ENCODE measurements at regions not wholly inside any gene's neighbourhood (a gene's known extent, or its start where the extent isn't known, plus 50 kb on each side); places are given as distances from the start of the nearest gene placed in this dataset.
A peak's percentile ranks its signal among the peaks of the same experiment; 100 is the strongest.

- DNase-seq (ENCODE audit: low read depth in 4 of 4, low spot score in 2 of 4): peak in 2 of 4 donors; percentile 25 to 46
Measured at GRCh38 chr14:85996551-85996950, 466.6 kb downstream of the FLRT2 start.

GRCh38 chr14:85991156-85991555, 461.2 kb downstream of the FLRT2 start:
- no peak for DNase-seq (ENCODE audit: low read depth in 4 of 4, low spot score in 2 of 4)

GRCh38 chr14:85987907-85988306, 458.0 kb downstream of the FLRT2 start:
- no peak for DNase-seq (ENCODE audit: low read depth in 4 of 4, low spot score in 2 of 4)

GRCh38 chr14:85987292-85987691, 457.3 kb downstream of the FLRT2 start:
- no peak for DNase-seq (ENCODE audit: low read depth in 4 of 4, low spot score in 2 of 4)

GRCh38 chr14:85978582-85979250, 448.8 kb downstream of the FLRT2 start:
- no peak for DNase-seq (ENCODE audit: low read depth in 4 of 4, low spot score in 2 of 4)

GRCh38 chr14:85974602-85975001, 444.7 kb downstream of the FLRT2 start:
- DNase-seq (ENCODE audit: low read depth in 4 of 4, low spot score in 2 of 4): no peak

- DNase-seq (ENCODE audit: low read depth in 4 of 4, low spot score in 2 of 4): no peak
Measured at GRCh38 chr14:85963486-85963885, 433.5 kb downstream of the FLRT2 start.

GRCh38 chr14:85960756-85961155, 430.8 kb downstream of the FLRT2 start:
- no peak for DNase-seq (ENCODE audit: low read depth in 4 of 4, low spot score in 2 of 4)

GRCh38 chr14:85959063-85959462, 429.1 kb downstream of the FLRT2 start:
- DNase-seq (ENCODE audit: low read depth in 4 of 4, low spot score in 2 of 4): no peak

- no peak for DNase-seq (ENCODE audit: low read depth in 4 of 4, low spot score in 2 of 4)
Measured at GRCh38 chr14:85958069-85958468, 428.1 kb downstream of the FLRT2 start.

GRCh38 chr14:85953265-85953664, 423.3 kb downstream of the FLRT2 start:
- no peak for DNase-seq (ENCODE audit: low read depth in 4 of 4, low spot score in 2 of 4)

- DNase-seq (ENCODE audit: low read depth in 4 of 4, low spot score in 2 of 4): no peak
Measured at GRCh38 chr14:85948153-85948552, 418.2 kb downstream of the FLRT2 start.

- no peak for DNase-seq (ENCODE audit: low read depth in 4 of 4, low spot score in 2 of 4)
Measured at GRCh38 chr14:85947461-85948139, 417.7 kb downstream of the FLRT2 start.

- no peak for DNase-seq (ENCODE audit: low read depth in 4 of 4, low spot score in 2 of 4)
Measured at GRCh38 chr14:85943192-85943591, 413.2 kb downstream of the FLRT2 start.

GRCh38 chr14:85934886-85935254, 404.9 kb downstream of the FLRT2 start:
- DNase-seq (ENCODE audit: low read depth in 4 of 4, low spot score in 2 of 4): no peak

GRCh38 chr14:85934123-85934885, 404.4 kb downstream of the FLRT2 start:
- DNase-seq (ENCODE audit: low read depth in 4 of 4, low spot score in 2 of 4): peak in 1 of 4 donors; percentile 8

GRCh38 chr14:85921241-85921640, 391.3 kb downstream of the FLRT2 start:
- DNase-seq (ENCODE audit: low read depth in 4 of 4, low spot score in 2 of 4): no peak

- no peak for DNase-seq (ENCODE audit: low read depth in 4 of 4, low spot score in 2 of 4)
Measured at GRCh38 chr14:85917716-85918115, 387.8 kb downstream of the FLRT2 start.

- DNase-seq (ENCODE audit: low read depth in 4 of 4, low spot score in 2 of 4): no peak
Measured at GRCh38 chr14:85915711-85916110, 385.8 kb downstream of the FLRT2 start.

GRCh38 chr14:85912141-85912540, 382.2 kb downstream of the FLRT2 start:
- no peak for DNase-seq (ENCODE audit: low read depth in 4 of 4, low spot score in 2 of 4)

- DNase-seq (ENCODE audit: low read depth in 4 of 4, low spot score in 2 of 4): no peak
Measured at GRCh38 chr14:85911044-85911443, 381.1 kb downstream of the FLRT2 start.

- no peak for DNase-seq (ENCODE audit: low read depth in 4 of 4, low spot score in 2 of 4)
Measured at GRCh38 chr14:85909581-85909980, 379.6 kb downstream of the FLRT2 start.

Data from left renal cortex interstitium (tissue), 4 donors.